Endodermal cell (in vitro differentiated cells): ENCODE measurements at regions not wholly inside any gene's neighbourhood (a gene's known extent, or its start where the extent isn't known, plus 50 kb on each side); places are given as distances from the start of the nearest gene placed in this dataset.

Experiments used
- DNase-seq: peaks from one replicate; pipeline ENCODE4 v3.0.0-alpha.2; 2017
- H3K27ac ChIP-seq: 2 replicates; pipeline ENCODE4 v1.5.1; 2013; ENCODE audit warnings: mild to moderate bottlenecking, low read depth, low read length, moderate library complexity
- H3K27me3 ChIP-seq: 2 replicates; pipeline ENCODE4 v1.6.1; 2013; ENCODE audit warnings: mild to moderate bottlenecking, low read length, moderate library complexity; ENCODE audit not compliant: insufficient read depth, control insufficient read depth, poor library complexity, severe bottlenecking
- H3K36me3 ChIP-seq: 2 replicates; pipeline ENCODE4 v1.7.0; 2013; ENCODE audit warnings: mild to moderate bottlenecking, low read length, moderate library complexity; ENCODE audit not compliant: control insufficient read depth, insufficient read depth
- H3K4me1 ChIP-seq: one replicate; pipeline ENCODE4 v1.7.0; 2013; ENCODE audit warnings: low read length; ENCODE audit not compliant: control insufficient read depth, insufficient read depth
- H3K4me3 ChIP-seq: 2 replicates; pipeline ENCODE4 v1.5.1; 2013; ENCODE audit warnings: mild to moderate bottlenecking, low read length, moderate library complexity
- H3K9ac ChIP-seq: 2 replicates; pipeline ENCODE4 v1.6.1; 2013; ENCODE audit warnings: mild to moderate bottlenecking, low read length, moderate library complexity; ENCODE audit not compliant: poor library complexity, severe bottlenecking; ENCODE audit errors: extremely low read depth
- H3K9me3 ChIP-seq: 2 replicates; pipeline ENCODE4 v1.6.1; 2013; ENCODE audit warnings: mild to moderate bottlenecking, low read length, moderate library complexity; ENCODE audit not compliant: control insufficient read depth
- H3K27ac Mint-ChIP-seq: 2 replicates; pipeline ENCODE4 v1.8.0; 2020; ENCODE audit warnings: mixed read lengths
- H3K27me3 Mint-ChIP-seq: 2 replicates; pipeline ENCODE4 v1.8.0; 2021; ENCODE audit warnings: mild to moderate bottlenecking, mixed read lengths; ENCODE audit not compliant: insufficient read depth
- H3K36me3 Mint-ChIP-seq: 2 replicates; pipeline ENCODE4 v1.8.0; 2020; ENCODE audit warnings: low read depth, mixed read lengths
- H3K4me1 Mint-ChIP-seq: 2 replicates; pipeline ENCODE4 v1.8.0; 2020; ENCODE audit warnings: mixed read lengths
- H3K4me3 Mint-ChIP-seq: 2 replicates; pipeline ENCODE4 v1.8.0; 2020; ENCODE audit warnings: mild to moderate bottlenecking, moderate library complexity, mixed read lengths
- H3K9me3 Mint-ChIP-seq: 2 replicates; pipeline ENCODE4 v1.8.0; 2020; ENCODE audit warnings: mild to moderate bottlenecking, mixed read lengths
- CTCF ChIP-seq: fragments of 200-600 bp; sonication (generic); conservative IDR thresholded peaks from 2 replicates; pipeline ENCODE4 v1.5.0; 2021; ENCODE audit warnings: antibody characterized with exemption, mild to moderate bottlenecking
- WGBS, 2 experiments: methylation state at CpG; one replicate each; pipeline versions ENCODE4 v1.1.5 to v1.1.7; 2013; ENCODE audit warnings: missing lambda C conversion rate in 2 of 2, mixed read lengths in 1 of 2; ENCODE audit not compliant: insufficient coverage in 1 of 2, insufficient read length in 1 of 2; 5-methylcytosine and 5-hydroxymethylcytosine counted together

- H3K27me3 Mint-ChIP-seq, result no peaks in the 10 kb centered on the region
- no peaks in the 10 kb centered on the region for H3K9me3 Mint-ChIP-seq
- H3K36me3 ChIP-seq, result no peaks in the 10 kb centered on the region
- peaks cover 18% of the 10 kb centered on the region for H3K4me1 Mint-ChIP-seq
- TF ChIP-seq CTCF, result no peak
- H3K27me3 ChIP-seq, result no peaks in the 10 kb centered on the region
- no peak overlapping the region for H3K27ac ChIP-seq
- H3K9me3 ChIP-seq, result no peaks in the 10 kb centered on the region
- no peaks in the 10 kb centered on the region for H3K36me3 Mint-ChIP-seq
- no peak overlapping the region for H3K4me3 Mint-ChIP-seq
- H3K27ac Mint-ChIP-seq, result no peak overlapping the region
- DNase-seq, result no peak
- H3K4me3 ChIP-seq, result no peak overlapping the region
- H3K9ac ChIP-seq, result no peak overlapping the region
- peaks cover 4% of the 10 kb centered on the region for H3K4me1 ChIP-seq
Observed at GRCh38 chr5:22908586-22908985, 55.4 kb upstream of the CDH12 start.

DNA sequence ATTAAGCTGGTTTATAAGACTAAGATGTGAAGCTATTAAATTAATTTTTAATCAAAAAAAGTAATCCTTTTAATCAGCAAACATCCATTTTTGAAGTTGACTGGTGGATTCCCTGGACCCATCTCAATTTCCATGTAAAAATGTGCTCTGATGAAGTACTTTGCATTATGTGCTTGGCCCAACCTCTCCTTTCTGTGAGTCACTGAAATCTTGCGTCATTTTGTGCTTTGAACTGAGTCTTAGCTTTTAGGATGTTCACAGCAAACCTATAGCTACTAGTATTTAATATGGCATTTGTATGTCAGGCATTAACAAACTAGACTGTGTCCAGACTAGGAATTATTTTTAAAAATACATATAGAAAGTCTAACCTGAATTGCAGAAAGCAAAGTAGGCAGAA is 55.0 kb upstream of the CDH12 start:
- Histone ChIP-seq H3K27me3 (no peaks in the 10 kb centered on the region), H3K4me3 (no peak overlapping the region), H3K9ac (no peak overlapping the region), H3K36me3 (no peaks in the 10 kb centered on the region), H3K9me3 (no peaks in the 10 kb centered on the region), H3K4me1 (peaks cover 4% of the 10 kb centered on the region), H3K27ac (no peak overlapping the region)
- Mint-ChIP-seq H3K27me3 (no peaks in the 10 kb centered on the region), H3K27ac (no peak overlapping the region), H3K4me3 (no peak overlapping the region), H3K4me1 (peaks cover 18% of the 10 kb centered on the region), H3K36me3 (no peaks in the 10 kb centered on the region), H3K9me3 (no peaks in the 10 kb centered on the region)
- 89% methylated on average over 1 of the region's 1 CpG; no CpG with 5 or more reads in 1 of the 2 experiments for WGBS, 2 experiments
- DNase-seq, result no peak
- TF ChIP-seq CTCF, result no peak
